Pancreas (tissue), 10 donors: ENCODE measurements at regions not wholly inside any gene's neighbourhood (a gene's known extent, or its start where the extent isn't known, plus 50 kb on each side); places are given as distances from the start of the nearest gene placed in this dataset.

Experiments
- ATAC-seq, 4 donors: fragments of 200-7000 bp; cut with Tn5 transposase; one replicate each; pipeline versions ENCODE4 v1.8.0 to v1.9.1; 2020; ENCODE audit warnings: mild to moderate bottlenecking in 4 of 4, moderate library complexity in 4 of 4
- DNase-seq, 6 donors: peaks; one replicate each; pipeline ENCODE4 v3.0.0-alpha.2; 2020
- FAIRE-seq: peaks from 2 replicates; lab custom pipeline; 2012; peaks lifted over from hg19 to GRCh38; lab: Jason Lieb, UNC
- H3K27ac ChIP-seq, 4 donors: fragments of 200-600 bp; sonication (generic); 1 replicate in 3 of 4; 2 replicates in 1 of 4; pipeline versions ENCODE4 v1.5.0 to v1.8.0; 2020
- H3K27me3 ChIP-seq, 4 donors: fragments of 200-600 bp; one replicate each; pipeline ENCODE4 v1.8.0; 2021
- H3K36me3 ChIP-seq, 3 donors: fragments of 200-600 bp; sonication (generic) in 1 of 3; one replicate each; pipeline versions ENCODE4 v1.5.0 to v1.8.0; 2020 to 2021
- H3K4me1 ChIP-seq, 3 donors: fragments of 200-600 bp; one replicate each; pipeline ENCODE4 v1.8.0; 2021
- H3K4me3 ChIP-seq, 4 donors: fragments of 200-600 bp; sonication (generic) in 2 of 4; one replicate each; pipeline versions ENCODE4 v1.5.0 to v1.8.0; 2020 to 2021
- H3K9me3 ChIP-seq, 4 donors: fragments of 200-600 bp; one replicate each; pipeline ENCODE4 v1.8.0; 2021
- CTCF ChIP-seq, 4 donors: fragments of 200-600 bp; sonication (generic) in 3 of 4; IDR thresholded peaks; one replicate each; pipeline versions ENCODE4 v1.5.0 to v1.8.0; 2021; ENCODE audit warnings: antibody characterized with exemption in 4 of 4
- WGBS, 2 donors: extraction: QIAGEN DNeasy Blood & Tissue Kit; methylation state at CpG; one replicate each; pipeline ENCODE4 v1.1.7; 2013; 5-methylcytosine and 5-hydroxymethylcytosine counted together
- intact Hi-C, 3 donors: fragments of 100-400 bp; cut with DNase I; formaldehyde crosslinking; loops; one replicate each; pipeline versions ENCODE4 v1.11.1 to v1.14.2; 2022
- donor health status: healthy with polysubstance abuse.
- donor health status: DM: no; HTN: no; CAD: no; lungs with moderate emphysema.
- donor health status: DM: no; HTN: no; CAD: no.
- donor health status: control.
- donor health status: control.
- donor health status: Bipolar disorder and iron deficiency.
- donor health status: DM: yes; HTN: yes; CAD: no.
- donor health status: DM: no; HTN: no; CAD: no.
- donor health status: DM: no; HTN: no; CAD: no.
- donor health status: DM: yes; HTN: yes; CAD: no.

GRCh38 chr18:39329496-39330275 is 1764.1 kb upstream of the CELF4 start:
- ATAC-seq: no peak
- H3K4me3 ChIP-seq: no peak overlapping the region
- FAIRE-seq: no peak

GRCh38 chr18:39326772-39327171 is 1761.2 kb upstream of the CELF4 start:
- 73 to 86% methylated on average over 2 of the region's 2 CpGs for WGBS, 2 donors
- intact Hi-C loops: no loop called here

More at GRCh38 chr18:39329496-39330275, 1764.1 kb upstream of the CELF4 start:
- no peak overlapping the region for H3K27ac ChIP-seq
- no peak for TF ChIP-seq CTCF (IDR thresholded peaks at IDR 0.05)
- no peak for DNase-seq
- H3K4me1 ChIP-seq: no peaks in the 10 kb centered on the region
- H3K36me3 ChIP-seq: no peaks in the 10 kb centered on the region
- intact Hi-C loops: no loop called here
- H3K27me3 ChIP-seq: no peaks in the 10 kb centered on the region
- no peaks in the 10 kb centered on the region for H3K9me3 ChIP-seq

GRCh38 chr18:39325973-39326372 is 1760.4 kb upstream of the CELF4 start:
- FAIRE-seq: no peak
- Histone ChIP-seq H3K4me1 (no peaks in the 10 kb centered on the region), H3K27ac (no peak overlapping the region), H3K9me3 (no peaks in the 10 kb centered on the region), H3K4me3 (no peak overlapping the region), H3K27me3 (no peaks in the 10 kb centered on the region), H3K36me3 (no peaks in the 10 kb centered on the region)
- intact Hi-C loops: no loop called here
- WGBS, 2 donors: 94 to 100% methylated on average over 1 of the region's 1 CpG
- no peak for DNase-seq
- no peak for ATAC-seq
- TF ChIP-seq CTCF (IDR thresholded peaks at IDR 0.05): no peak

More at GRCh38 chr18:39326772-39327171, 1761.2 kb upstream of the CELF4 start:
- no peak for TF ChIP-seq CTCF (IDR thresholded peaks at IDR 0.05)
- Histone ChIP-seq H3K36me3 (no peaks in the 10 kb centered on the region), H3K27me3 (no peaks in the 10 kb centered on the region), H3K27ac (no peak overlapping the region), H3K9me3 (no peaks in the 10 kb centered on the region), H3K4me3 (no peak overlapping the region), H3K4me1 (no peaks in the 10 kb centered on the region)
- no peak for ATAC-seq
- no peak for FAIRE-seq
- DNase-seq: no peak

GRCh38 chr18:39319141-39319540 is 1753.5 kb upstream of the CELF4 start:
- Histone ChIP-seq H3K27ac (no peak overlapping the region), H3K4me1 (peaks cover 0 to 8% (median 7%) of the 10 kb centered on the region in 3 donors), H3K27me3 (no peaks in the 10 kb centered on the region), H3K4me3 (no peak overlapping the region), H3K36me3 (no peaks in the 10 kb centered on the region), H3K9me3 (no peaks in the 10 kb centered on the region)
- FAIRE-seq (no peak), DNase-seq (no peak), ATAC-seq (no peak)
- intact Hi-C loops: no loop called here
- no peak for TF ChIP-seq CTCF (IDR thresholded peaks at IDR 0.05)

GRCh38 chr18:39318462-39318861 is 1752.9 kb upstream of the CELF4 start:
- no peak for FAIRE-seq
- peaks cover 0 to 15% (median 12%) of the 10 kb centered on the region in 3 donors for H3K4me1 ChIP-seq
- ATAC-seq: no peak
- DNase-seq: no peak
- no peak overlapping the region for H3K4me3 ChIP-seq
- H3K27me3 ChIP-seq: no peaks in the 10 kb centered on the region
- H3K36me3 ChIP-seq: no peaks in the 10 kb centered on the region
- no peak for TF ChIP-seq CTCF (IDR thresholded peaks at IDR 0.05)
- 85 to 98% methylated on average over 2 of the region's 2 CpGs for WGBS, 2 donors
- no peaks in the 10 kb centered on the region for H3K9me3 ChIP-seq
- intact Hi-C loops: no loop called here
- H3K27ac ChIP-seq: no peak overlapping the region
